Chondrocyte (in vitro differentiated cells): ENCODE measurements at regions not wholly inside any gene's neighbourhood (a gene's known extent, or its start where the extent isn't known, plus 50 kb on each side); places are given as distances from the start of the nearest gene placed in this dataset.

ENCODE experiments used
- DNase-seq: peaks from one replicate; pipeline ENCODE4 v3.0.0; 2021; ENCODE audit warnings: mixed read lengths, low spot score
- H3K27ac Mint-ChIP-seq: one replicate; pipeline ENCODE4 v1.8.0; 2021; ENCODE audit warnings: mild to moderate bottlenecking, moderate library complexity, mixed read lengths; ENCODE audit not compliant: unreplicated experiment
- H3K27me3 Mint-ChIP-seq: 2 replicates; pipeline ENCODE4 v1.8.0; 2021; ENCODE audit warnings: low read depth, mixed read lengths
- H3K36me3 Mint-ChIP-seq: 2 replicates; pipeline ENCODE4 v1.8.0; 2021; ENCODE audit warnings: low read depth, mixed read lengths
- H3K4me1 Mint-ChIP-seq: 2 replicates; pipeline ENCODE4 v1.8.0; 2021; ENCODE audit warnings: low read depth, mild to moderate bottlenecking, mixed read lengths
- H3K4me3 Mint-ChIP-seq: one replicate; pipeline ENCODE4 v1.8.0; 2021; ENCODE audit warnings: mild to moderate bottlenecking, moderate library complexity, mixed read lengths; ENCODE audit not compliant: unreplicated experiment
- H3K9me3 Mint-ChIP-seq: 2 replicates; pipeline ENCODE4 v1.8.0; 2021; ENCODE audit warnings: low read depth, mixed read lengths
- CTCF ChIP-seq: fragments of 200-600 bp; sonication (generic); IDR thresholded peaks from 2 replicates; pipeline ENCODE4 v1.5.0; 2021; ENCODE audit warnings: antibody characterized with exemption, mild to moderate bottlenecking, moderate library complexity

DNA sequence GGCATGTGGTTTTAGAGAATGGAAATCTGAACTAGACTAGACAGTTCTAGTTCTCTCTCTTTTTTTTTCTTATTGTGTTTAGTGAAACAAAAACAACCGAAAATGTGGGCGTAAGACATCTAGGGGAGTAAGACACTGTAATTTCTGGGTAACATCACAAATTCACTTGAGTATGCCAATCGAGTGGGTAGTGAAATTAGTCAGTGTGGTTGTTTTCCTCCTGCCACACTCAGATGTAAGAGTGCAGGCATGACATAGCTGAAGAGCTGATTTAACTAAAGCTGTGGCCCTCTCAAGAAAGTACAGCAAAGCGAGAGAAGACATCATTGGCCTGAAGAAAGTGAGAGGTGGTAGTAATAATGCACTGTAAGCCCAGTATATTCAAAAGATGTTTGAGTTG, 1585.3 kb upstream of the AGA start:
- no peaks in the 10 kb centered on the region for H3K27me3 Mint-ChIP-seq
- H3K4me3 Mint-ChIP-seq = no peak overlapping the region
- DNase-seq = no peak
- H3K4me1 Mint-ChIP-seq = no peaks in the 10 kb centered on the region
- no peak for TF ChIP-seq CTCF
- no peak overlapping the region for H3K27ac Mint-ChIP-seq
- no peaks in the 10 kb centered on the region for H3K36me3 Mint-ChIP-seq
- peaks cover 15% of the 10 kb centered on the region for H3K9me3 Mint-ChIP-seq

DNA sequence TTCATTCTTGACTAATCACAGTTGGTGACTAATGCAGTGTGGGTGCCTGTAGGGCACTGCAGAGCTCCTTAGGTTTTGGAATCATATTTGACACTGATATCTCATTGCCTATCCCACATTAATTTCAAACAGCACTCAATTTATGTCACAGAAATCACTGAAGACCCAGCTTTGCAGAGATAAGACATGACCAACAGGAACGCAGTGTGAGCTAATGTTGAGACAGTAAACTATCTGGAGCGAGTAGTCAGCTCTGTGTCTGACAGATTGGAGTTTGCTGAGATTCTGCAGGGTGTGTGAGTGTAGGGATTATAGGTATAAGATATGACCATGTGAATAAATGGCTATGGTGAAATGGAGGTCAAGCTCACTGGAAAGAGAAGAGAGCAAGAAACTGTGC, 1586.1 kb upstream of the AGA start:
- Mint-ChIP-seq H3K9me3 (peaks cover 20% of the 10 kb centered on the region), H3K36me3 (no peaks in the 10 kb centered on the region), H3K27me3 (no peaks in the 10 kb centered on the region), H3K4me1 (no peaks in the 10 kb centered on the region), H3K27ac (no peak overlapping the region), H3K4me3 (no peak overlapping the region)
- no peak for DNase-seq
- no peak for TF ChIP-seq CTCF

DNA sequence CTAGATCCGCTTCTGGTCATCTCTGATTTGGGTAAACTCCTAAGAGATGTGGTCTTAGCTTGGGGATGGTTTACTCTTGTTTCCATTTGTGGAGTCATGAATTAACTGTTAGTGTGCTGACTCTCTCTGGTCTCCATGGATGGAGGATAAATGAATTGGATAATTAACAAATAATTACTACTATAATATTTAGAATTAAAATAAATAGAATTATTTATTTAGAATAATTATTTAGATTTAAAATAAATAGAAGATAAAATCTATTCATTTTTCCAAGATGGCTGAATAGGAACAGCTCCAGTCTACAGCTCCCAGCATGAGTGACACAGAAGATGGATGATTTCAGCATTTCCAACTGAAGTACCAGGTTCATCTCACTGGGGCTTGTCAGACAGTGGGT, 1587.4 kb upstream of the AGA start:
- Mint-ChIP-seq H3K27ac (no peak overlapping the region), H3K9me3 (peaks cover 30% of the 10 kb centered on the region), H3K27me3 (no peaks in the 10 kb centered on the region), H3K4me3 (no peak overlapping the region), H3K36me3 (no peaks in the 10 kb centered on the region), H3K4me1 (no peaks in the 10 kb centered on the region)
- TF ChIP-seq CTCF = no peak
- no peak for DNase-seq

- Mint-ChIP-seq H3K27ac (no peak overlapping the region), H3K9me3 (no peaks in the 10 kb centered on the region), H3K4me3 (no peak overlapping the region), H3K36me3 (no peaks in the 10 kb centered on the region), H3K4me1 (no peaks in the 10 kb centered on the region), H3K27me3 (no peaks in the 10 kb centered on the region)
- no peak for TF ChIP-seq CTCF
- DNase-seq = no peak
Measured at GRCh38 chr4:179040259-179040658, 1598.0 kb upstream of the AGA start.

DNA sequence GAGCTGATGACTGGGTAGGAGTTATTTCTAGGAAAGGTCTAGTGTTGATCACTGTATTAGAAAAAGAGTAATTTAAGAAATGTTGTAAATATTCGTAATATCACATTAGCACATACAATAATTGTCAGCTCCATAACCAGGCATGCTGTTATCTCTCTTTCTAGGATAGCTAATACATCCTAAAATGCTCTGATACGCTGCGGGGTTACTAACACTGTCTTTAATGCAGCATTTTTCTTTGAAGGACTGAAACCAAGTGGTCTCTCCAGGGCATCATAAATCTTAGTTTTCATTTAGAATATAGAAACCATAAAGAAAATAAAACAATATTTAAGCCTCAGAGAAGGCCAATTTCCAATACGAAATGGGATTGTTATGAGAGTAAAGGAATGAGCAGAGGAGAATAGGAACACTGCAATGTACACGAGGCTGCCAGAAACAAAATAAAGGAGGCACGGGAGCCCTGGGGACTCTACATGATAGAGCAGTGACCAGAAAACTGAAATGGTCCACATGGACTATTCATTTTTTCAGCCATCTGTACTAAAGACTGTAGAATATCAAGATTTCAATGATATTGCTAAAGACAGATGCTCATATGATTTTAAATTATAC, 1606.7 kb upstream of the AGA start:
- no peak overlapping the region for H3K27ac Mint-ChIP-seq
- no peaks in the 10 kb centered on the region for H3K27me3 Mint-ChIP-seq
- H3K36me3 Mint-ChIP-seq = no peaks in the 10 kb centered on the region
- no peaks in the 10 kb centered on the region for H3K4me1 Mint-ChIP-seq
- no peak overlapping the region for H3K4me3 Mint-ChIP-seq
- TF ChIP-seq CTCF = no peak
- H3K9me3 Mint-ChIP-seq = peaks cover 6% of the 10 kb centered on the region
- no peak for DNase-seq
